Natural killer cell (primary cell): ENCODE measurements at regions not wholly inside any gene's neighbourhood (a gene's known extent, or its start where the extent isn't known, plus 50 kb on each side); places are given as distances from the start of the nearest gene placed in this dataset.

Experiments used
- ATAC-seq, 3 donors: fragments of 150-1000 bp in 2 of 3; fragments of 200-7000 bp in 1 of 3; cut with Tn5 transposase; 1 replicate in 1 of 3; 2 replicates in 2 of 3; pipeline ENCODE4 v1.10.0; 2021; ENCODE audit warnings: mild to moderate bottlenecking in 2 of 3, moderate library complexity in 2 of 3
- DNase-seq, 2 donors: peaks; one replicate each; pipeline versions ENCODE4 v3.0.0 to v3.0.0-alpha.2; 2013 to 2021; ENCODE audit warnings: mixed read lengths in 1 of 2
- H3K27ac ChIP-seq: one replicate; pipeline ENCODE4 v1.5.1; 2013; ENCODE audit warnings: mild to moderate bottlenecking, low read length
- H3K27me3 ChIP-seq: one replicate; pipeline ENCODE4 v1.6.1; 2013; ENCODE audit warnings: low read length; ENCODE audit not compliant: control insufficient read depth, insufficient read depth
- H3K36me3 ChIP-seq: one replicate; pipeline ENCODE4 v1.6.1; 2013; ENCODE audit warnings: low read length; ENCODE audit not compliant: control insufficient read depth, insufficient read depth
- H3K4me1 ChIP-seq: one replicate; pipeline ENCODE4 v1.6.1; 2013; ENCODE audit warnings: low read length; ENCODE audit not compliant: control insufficient read depth, insufficient read depth
- H3K4me3 ChIP-seq: one replicate; pipeline ENCODE4 v1.5.1; 2013; ENCODE audit warnings: low read length
- H3K9me3 ChIP-seq: one replicate; pipeline ENCODE4 v1.6.1; 2013; ENCODE audit warnings: low read length; ENCODE audit not compliant: control insufficient read depth, insufficient read depth
- H3K27ac Mint-ChIP-seq, 2 donors: one replicate each; pipeline ENCODE4 v1.8.0; 2022; ENCODE audit warnings: mild to moderate bottlenecking in 2 of 2, mixed read lengths in 2 of 2, moderate library complexity in 1 of 2
- H3K27me3 Mint-ChIP-seq, 2 donors: one replicate each; pipeline ENCODE4 v1.8.0; 2022; ENCODE audit warnings: low read depth in 2 of 2, mixed read lengths in 2 of 2
- H3K36me3 Mint-ChIP-seq: one replicate; pipeline ENCODE4 v1.8.0; 2022; ENCODE audit warnings: mixed read lengths
- H3K4me1 Mint-ChIP-seq, 2 donors: one replicate each; pipeline ENCODE4 v1.8.0; 2022; ENCODE audit warnings: mixed read lengths in 2 of 2
- H3K4me3 Mint-ChIP-seq: one replicate; pipeline ENCODE4 v1.8.0; 2022; ENCODE audit warnings: mild to moderate bottlenecking, moderate library complexity, mixed read lengths
- H3K9me3 Mint-ChIP-seq, 2 donors: one replicate each; pipeline ENCODE4 v1.8.0; 2022; ENCODE audit warnings: mixed read lengths in 2 of 2
- CTCF ChIP-seq: fragments of 200-600 bp; IDR thresholded peaks from one replicate; pipeline ENCODE4 v1.8.0; 2022; ENCODE audit warnings: antibody characterized with exemption
- WGBS: methylation state at CpG from one replicate; pipeline ENCODE4 v1.1.7; 2013; ENCODE audit warnings: missing lambda C conversion rate; ENCODE audit not compliant: insufficient coverage; 5-methylcytosine and 5-hydroxymethylcytosine counted together
- intact Hi-C: fragments of 100-400 bp; cut with micrococcal nuclease; formaldehyde crosslinking; loops from one replicate; pipeline ENCODE4 v1.14.2; 2022

GRCh38 chr10:121267236-121268003 is 330.8 kb downstream of the FGFR2 start:
- H3K4me1 Mint-ChIP-seq, result no peaks in the 10 kb centered on the region
- peaks cover 0 to 6% of the 10 kb centered on the region in 2 donors for H3K27me3 Mint-ChIP-seq
- no peak for ATAC-seq
- 91% methylated on average over 11 of the region's 11 CpGs for WGBS
- peaks cover 0 to 5% of the 10 kb centered on the region in 2 donors for H3K9me3 Mint-ChIP-seq
- H3K27me3 ChIP-seq, result no peaks in the 10 kb centered on the region
- no peak for DNase-seq
- no peak overlapping the region for H3K27ac Mint-ChIP-seq
- H3K9me3 ChIP-seq, result no peaks in the 10 kb centered on the region
- H3K36me3 Mint-ChIP-seq, result no peaks in the 10 kb centered on the region
- TF ChIP-seq CTCF, result no peak
- no peak overlapping the region for H3K27ac ChIP-seq
- no peak overlapping the region for H3K4me3 ChIP-seq
- no peak overlapping the region for H3K4me3 Mint-ChIP-seq
- no peaks in the 10 kb centered on the region for H3K4me1 ChIP-seq
- H3K36me3 ChIP-seq, result no peaks in the 10 kb centered on the region
- intact Hi-C loops, result no loop called here

- H3K4me3 Mint-ChIP-seq, result no peak overlapping the region
- Histone ChIP-seq H3K4me1 (no peaks in the 10 kb centered on the region), H3K4me3 (no peak overlapping the region), H3K36me3 (no peaks in the 10 kb centered on the region), H3K27ac (no peak overlapping the region), H3K9me3 (no peaks in the 10 kb centered on the region), H3K27me3 (no peaks in the 10 kb centered on the region)
- H3K9me3 Mint-ChIP-seq, result peaks cover 0 to 5% of the 10 kb centered on the region in 2 donors
- intact Hi-C loops, result no loop called here
- no peak for TF ChIP-seq CTCF
- peaks cover 0 to 6% of the 10 kb centered on the region in 2 donors for H3K27me3 Mint-ChIP-seq
- WGBS, result 85% methylated on average over 5 of the region's 5 CpGs
- H3K27ac Mint-ChIP-seq, result no peak overlapping the region
- no peaks in the 10 kb centered on the region for H3K4me1 Mint-ChIP-seq
- DNase-seq, result no peak
- ATAC-seq, result no peak
- no peaks in the 10 kb centered on the region for H3K36me3 Mint-ChIP-seq
These were observed 329.9 kb downstream of the FGFR2 start for GRCh38 chr10:121268363-121268762.

- H3K36me3 Mint-ChIP-seq, result no peaks in the 10 kb centered on the region
- no peak for TF ChIP-seq CTCF
- Histone ChIP-seq H3K9me3 (no peaks in the 10 kb centered on the region), H3K36me3 (no peaks in the 10 kb centered on the region), H3K4me3 (no peak overlapping the region), H3K27ac (no peak overlapping the region), H3K27me3 (no peaks in the 10 kb centered on the region), H3K4me1 (no peaks in the 10 kb centered on the region)
- intact Hi-C loops, result no loop called here
- H3K27ac Mint-ChIP-seq, result no peak overlapping the region
- H3K4me3 Mint-ChIP-seq, result no peak overlapping the region
- 87% methylated on average over 3 of the region's 4 CpGs for WGBS
- H3K4me1 Mint-ChIP-seq, result no peaks in the 10 kb centered on the region
- no peak for ATAC-seq
- peaks cover 0 to 6% of the 10 kb centered on the region in 2 donors for H3K27me3 Mint-ChIP-seq
- DNase-seq, result no peak
- H3K9me3 Mint-ChIP-seq, result peaks cover 0 to 5% of the 10 kb centered on the region in 2 donors
These were observed 329.3 kb downstream of the FGFR2 start for GRCh38 chr10:121268863-121269432.
